Cardiac septum (tissue), 1 donor: ENCODE measurements at regions not wholly inside any gene's neighbourhood (a gene's known extent, or its start where the extent isn't known, plus 50 kb on each side); places are given as distances from the start of the nearest gene placed in this dataset.
"Not testable (repeated sequence)": the region's sequence is repeated elsewhere in the genome, so short reads cannot be mapped to it uniquely, and the experiment has no call there.

Experiments
- DNase-seq: peaks from one replicate; pipeline ENCODE4 v3.0.0-alpha.2; 2020; ENCODE audit warnings: low spot score
- intact Hi-C: fragments of 100-400 bp; cut with DNase I; formaldehyde crosslinking; loops from one replicate; pipeline ENCODE4 v1.14.0; 2022
- donor health status: DM: no; HTN: no; CAD: no.

DNA sequence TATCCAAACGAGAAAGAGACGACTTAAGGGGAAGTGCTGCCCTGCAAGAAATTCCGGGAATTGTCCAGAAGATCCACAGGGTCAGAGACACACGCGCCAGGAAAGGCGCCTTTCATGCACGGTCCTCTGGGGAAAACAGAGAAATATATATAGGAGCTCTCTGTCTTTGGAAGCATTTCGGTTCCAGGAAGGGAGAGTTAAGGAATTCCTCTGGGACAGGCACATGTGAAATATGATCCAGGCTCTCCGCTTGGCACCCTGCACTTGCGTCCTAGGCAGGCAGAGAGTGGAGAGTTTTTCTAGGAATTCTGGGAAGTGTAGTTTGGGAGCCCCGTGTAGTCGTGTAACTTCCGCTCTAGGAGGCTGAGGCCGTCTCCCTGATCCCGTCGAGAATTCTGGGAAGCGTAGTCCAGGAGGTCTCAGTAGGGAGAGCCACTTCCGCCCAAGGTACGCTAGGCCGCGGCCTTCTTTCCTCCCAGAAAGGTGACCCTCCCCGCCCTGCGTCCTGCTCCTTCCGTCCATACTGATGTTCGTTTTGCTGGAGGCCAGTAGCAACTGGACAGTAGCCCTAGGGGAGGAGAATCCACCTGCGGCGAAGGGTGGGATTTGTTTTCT is 677.5 kb upstream of the DEFB115 start:
- DNase-seq, intact Hi-C loops: not testable (repeated sequence)

- intact Hi-C loops = not testable (repeated sequence)
Measured at GRCh38 chr20:30581839-30582238, 675.6 kb upstream of the DEFB115 start.

GRCh38 chr20:30584403-30584802 is 673.1 kb upstream of the DEFB115 start:
- intact Hi-C loops, DNase-seq: not testable (repeated sequence)

More at GRCh38 chr20:30581839-30582238, 675.6 kb upstream of the DEFB115 start:
- DNase-seq = not testable (repeated sequence)

- intact Hi-C loops, DNase-seq: not testable (repeated sequence)
Measured at GRCh38 chr20:30585244-30585796, 672.1 kb upstream of the DEFB115 start.

DNA sequence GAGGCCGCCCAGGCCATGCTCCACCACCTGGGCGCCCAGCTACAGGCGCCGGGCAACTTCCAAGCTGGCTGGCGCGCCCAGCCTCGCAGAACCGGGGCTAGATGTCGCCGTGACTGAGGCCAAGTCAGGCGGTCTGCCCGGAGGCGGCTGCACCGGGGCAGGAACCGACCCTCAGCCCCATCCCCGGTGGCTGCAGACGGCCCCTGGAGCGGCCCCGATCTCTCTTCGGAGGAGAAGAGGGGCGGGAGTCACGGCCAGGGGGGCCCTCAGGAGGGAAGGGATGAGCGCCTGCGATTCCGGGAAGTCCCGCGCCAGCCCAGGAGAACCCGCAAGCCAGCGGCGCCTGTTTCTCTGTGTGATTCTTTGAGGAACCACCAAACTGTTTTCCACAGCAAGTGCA is 671.3 kb upstream of the DEFB115 start:
- DNase-seq, intact Hi-C loops: not testable (repeated sequence)

- intact Hi-C loops = no loop called here
- DNase-seq = no peak
Measured at GRCh38 chr20:30593572-30593971, 663.9 kb upstream of the DEFB115 start.

DNA sequence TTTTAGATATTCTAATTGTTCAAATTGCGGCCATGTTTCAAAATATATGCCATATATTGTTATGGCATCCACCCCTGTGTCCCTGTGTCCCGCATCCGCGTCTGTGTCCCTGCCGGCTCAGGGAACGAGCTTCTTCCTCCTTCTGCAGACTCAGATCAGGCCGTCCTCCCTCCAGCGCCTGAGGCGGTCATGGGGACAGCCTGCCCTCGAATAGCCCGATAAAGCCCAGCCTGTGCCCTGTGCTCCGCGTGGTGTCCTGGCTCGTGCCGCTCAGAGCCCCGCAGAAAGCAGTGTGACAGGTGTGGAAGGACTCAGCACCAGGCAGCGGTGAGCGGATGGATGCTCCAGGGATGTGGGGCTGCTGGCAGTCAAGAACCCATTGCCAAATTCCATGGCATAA is 663.4 kb upstream of the DEFB115 start:
- intact Hi-C loops = no loop called here
- no peak for DNase-seq

- no peak for DNase-seq
- intact Hi-C loops = no loop called here
Measured at GRCh38 chr20:30595698-30596097, 661.8 kb upstream of the DEFB115 start.

DNA sequence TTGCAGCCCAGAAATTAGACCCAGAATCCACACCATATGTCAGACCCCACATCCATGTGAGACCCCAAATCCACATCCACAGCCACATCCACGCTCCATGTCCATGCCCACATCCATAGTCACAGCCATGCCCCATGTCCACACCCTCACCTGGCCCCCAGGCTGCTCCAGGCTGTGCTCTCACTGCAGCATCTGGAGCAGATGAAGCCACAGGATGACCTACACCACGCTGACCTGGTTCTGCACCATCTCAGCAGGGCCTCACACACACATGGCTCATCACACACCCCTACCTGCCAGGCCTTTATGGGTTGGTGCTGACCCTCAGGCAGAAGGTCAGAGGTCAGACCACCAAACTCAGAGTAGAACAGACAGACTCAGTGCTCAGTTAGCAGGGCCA is 660.0 kb upstream of the DEFB115 start:
- intact Hi-C loops, DNase-seq: not testable (repeated sequence)

- intact Hi-C loops = no loop called here
- DNase-seq = no peak
Measured at GRCh38 chr20:30598460-30599230, 658.8 kb upstream of the DEFB115 start.

DNA sequence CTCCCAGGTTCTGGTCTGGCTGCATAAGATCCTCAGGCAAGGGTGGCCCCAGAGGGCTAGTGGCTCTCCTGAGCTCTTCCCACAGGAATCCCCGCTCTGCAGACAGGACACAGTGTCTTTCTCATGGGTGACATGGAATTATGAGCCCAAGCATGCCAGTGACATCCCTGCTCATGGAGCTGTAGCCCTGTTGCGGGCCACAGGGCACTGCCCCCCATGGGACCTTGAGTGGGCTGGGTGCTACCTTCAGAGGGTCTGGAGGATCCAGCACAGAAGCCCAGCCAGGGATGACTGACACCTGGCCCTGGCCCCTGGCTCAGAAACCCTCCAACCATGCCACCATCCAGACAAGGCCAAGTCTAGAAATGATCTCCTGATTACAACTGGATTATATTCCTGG is 657.5 kb upstream of the DEFB115 start:
- intact Hi-C loops = no loop called here
- DNase-seq = no peak

DNA sequence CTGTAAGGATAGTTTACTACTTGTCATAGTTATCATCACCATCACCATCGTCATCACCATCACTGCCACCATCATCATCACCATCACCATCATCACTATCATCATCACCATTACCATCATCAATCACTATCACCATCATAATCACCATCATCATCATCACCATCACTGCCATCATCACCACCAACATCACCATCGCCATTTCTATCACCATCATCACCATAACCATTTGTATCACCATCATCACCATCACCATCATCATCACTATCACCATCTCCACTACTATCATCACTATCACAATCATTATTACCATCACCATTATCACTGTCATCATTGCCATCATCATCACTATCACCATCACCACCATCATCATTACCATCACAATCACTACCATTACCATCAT is 655.5 kb upstream of the DEFB115 start:
- DNase-seq = no peak
- intact Hi-C loops = no loop called here

DNA sequence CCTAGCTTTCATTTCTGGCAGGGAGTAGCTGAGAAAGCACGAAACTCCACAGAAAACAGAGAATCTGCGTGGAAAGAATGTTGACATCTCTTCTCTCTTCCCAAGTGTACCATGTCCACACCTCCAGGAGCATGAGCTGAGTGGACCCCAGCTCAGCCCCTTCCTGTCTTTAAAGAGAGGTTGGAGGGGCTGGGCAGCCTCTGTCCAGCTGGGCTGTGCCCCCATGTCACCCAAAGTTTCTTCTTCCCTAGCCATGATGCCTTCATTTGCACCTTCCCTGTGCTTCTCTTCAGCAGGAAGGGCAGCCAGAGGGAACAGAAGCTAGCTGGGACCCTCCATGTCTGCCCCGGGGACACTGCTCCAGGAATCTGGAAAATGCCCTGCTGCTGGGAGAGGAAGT is 655.0 kb upstream of the DEFB115 start:
- intact Hi-C loops = no loop called here
- DNase-seq = no peak

DNA sequence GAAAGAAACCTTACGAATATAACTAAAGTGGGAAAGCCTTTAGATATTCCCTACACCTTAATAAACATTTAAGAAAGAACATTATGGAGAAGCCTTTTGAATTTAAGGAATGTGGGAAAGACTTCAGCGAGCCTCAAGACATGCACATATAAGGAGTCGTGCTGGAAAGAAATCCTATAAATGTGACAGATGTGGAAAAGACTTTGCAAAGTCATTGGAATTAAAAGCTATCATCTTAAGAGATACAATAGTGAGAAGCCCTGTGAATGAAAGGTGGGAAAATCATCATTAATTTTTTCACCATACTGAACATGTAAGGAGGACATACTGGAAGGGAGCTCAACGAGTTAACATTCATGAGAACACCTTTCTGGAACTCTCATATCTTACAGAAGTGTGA is 650.5 kb upstream of the DEFB115 start:
- intact Hi-C loops = no loop called here
- no peak for DNase-seq

DNA sequence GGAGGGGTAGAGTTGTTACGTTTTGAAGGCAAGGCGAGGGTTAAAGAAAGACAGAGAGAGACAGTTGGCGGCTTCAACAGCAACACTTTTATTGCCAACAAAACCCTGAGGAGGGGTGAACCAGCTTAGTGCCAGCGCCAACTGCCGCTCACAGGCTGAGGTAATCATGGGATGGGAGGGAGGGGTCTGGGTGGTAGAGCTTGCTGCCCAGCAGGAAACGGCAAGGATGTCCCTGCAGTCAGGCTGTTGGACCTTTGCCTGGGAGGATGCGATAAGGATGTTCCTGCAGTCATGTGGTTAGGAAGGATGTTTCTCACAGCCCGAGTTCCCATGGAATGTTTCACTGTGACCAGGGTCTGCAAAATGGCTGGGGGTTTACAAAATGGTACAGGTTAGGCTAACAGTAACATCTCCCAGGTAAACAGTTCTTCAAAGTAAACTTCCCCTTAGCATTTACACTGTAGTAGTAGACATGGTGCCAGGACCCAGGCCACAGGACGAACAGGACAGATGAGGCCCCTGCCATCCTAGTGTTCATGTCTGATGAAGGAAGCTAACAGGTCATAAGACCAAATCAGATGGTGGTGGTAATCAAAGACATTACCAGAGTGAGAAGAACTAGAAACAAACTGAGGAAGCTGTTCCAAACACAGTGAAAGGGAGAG is 647.3 kb upstream of the DEFB115 start:
- no peak for DNase-seq
- intact Hi-C loops = no loop called here

GRCh38 chr20:30610751-30611150 is 646.7 kb upstream of the DEFB115 start:
- intact Hi-C loops = no loop called here
- no peak for DNase-seq

GRCh38 chr20:30611239-30611984 is 646.1 kb upstream of the DEFB115 start:
- no peak for DNase-seq
- intact Hi-C loops = no loop called here

DNA sequence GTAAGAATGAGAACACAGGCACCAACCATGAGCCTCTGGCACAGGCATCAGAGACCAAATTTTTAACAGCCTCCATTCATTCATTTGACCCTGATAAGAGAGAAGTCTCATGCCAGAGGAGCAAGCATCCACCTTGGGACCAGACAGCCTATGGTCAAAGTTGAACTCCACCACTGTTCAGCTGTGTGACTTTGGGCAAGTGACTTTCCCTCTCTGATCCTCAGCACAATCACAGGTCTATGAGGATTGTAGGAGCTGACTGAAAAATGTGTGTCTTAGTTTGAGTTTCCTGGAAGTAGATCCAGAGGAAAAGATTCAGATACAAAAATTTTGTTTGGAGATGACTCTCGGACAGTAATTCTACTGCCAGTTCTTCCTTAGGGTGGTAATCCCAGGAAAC is 645.1 kb upstream of the DEFB115 start:
- intact Hi-C loops = no loop called here
- no peak for DNase-seq

- intact Hi-C loops, DNase-seq: not testable (repeated sequence)
Measured at GRCh38 chr20:30621346-30621745, 636.1 kb upstream of the DEFB115 start.

GRCh38 chr20:30624310-30624709 is 633.2 kb upstream of the DEFB115 start:
- intact Hi-C loops, DNase-seq: not testable (repeated sequence)
